ENCODE measurements at regions not wholly inside any gene's neighbourhood (a gene's known extent, or its start where the extent isn't known, plus 50 kb on each side); places are given as distances from the start of the nearest gene placed in this dataset.

DNA sequence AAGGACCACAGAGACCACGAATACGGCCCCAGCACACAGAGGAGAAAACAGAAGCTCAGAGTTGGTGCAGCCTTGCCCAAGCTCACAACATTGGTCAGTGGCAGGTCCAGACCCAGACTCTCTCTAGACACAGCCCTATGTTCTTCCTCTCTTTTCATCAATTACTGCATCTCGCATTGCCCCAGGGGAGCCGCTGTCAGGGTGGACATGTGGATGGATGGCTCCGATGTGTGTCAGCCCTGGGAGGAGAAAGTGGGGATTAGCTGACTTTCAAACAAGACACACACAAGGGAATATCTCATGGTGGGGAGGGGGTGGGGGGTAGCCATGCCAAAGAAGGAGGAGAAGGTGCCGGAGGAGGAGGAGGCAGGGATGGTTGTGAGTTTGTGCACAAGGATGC, 556.8 kb downstream of the NPHP4 start:
- Histone ChIP-seq H3K9me2 (ENCODE audit: insufficient read depth, low read length) (no peaks in the 10 kb centered on the region), H3K79me2 (replicated peaks; ENCODE audit: insufficient read depth, low read length) (no peaks in the 10 kb centered on the region), H3K4me2 (ENCODE audit: low read length) (no peak overlapping the region)

DNA sequence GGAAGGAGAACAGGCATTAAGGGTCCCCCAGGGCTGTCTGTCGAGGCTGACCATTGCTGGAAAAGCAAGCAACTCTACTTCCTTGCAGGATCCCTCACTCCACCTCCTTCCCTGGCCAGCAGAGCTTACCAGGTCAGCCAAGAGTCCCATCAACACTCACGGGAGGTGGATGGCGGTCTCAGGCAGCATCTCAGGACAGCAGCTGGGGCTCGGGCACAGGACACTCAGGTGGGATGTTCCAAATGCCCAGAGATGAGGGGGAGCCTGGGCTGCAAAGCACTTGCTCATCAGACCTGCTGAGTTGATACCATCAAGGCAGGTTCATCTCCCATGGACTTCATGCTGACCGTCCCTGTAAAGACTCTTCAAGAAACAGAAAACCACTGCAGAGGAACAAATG, 559.8 kb downstream of the NPHP4 start:
- Histone ChIP-seq H3K9ac (ENCODE audit: low read length) (no peak overlapping the region), H3K4me2 (ENCODE audit: low read length) (no peak overlapping the region), H3K9me3 (ENCODE audit: low read length) (no peaks in the 10 kb centered on the region), H3F3A (ENCODE audit: insufficient read depth, low read length, poor library complexity, severe bottlenecking) (no peaks in the 10 kb centered on the region), H3K9me2 (ENCODE audit: insufficient read depth, low read length) (no peaks in the 10 kb centered on the region), H3K79me2 (replicated peaks; ENCODE audit: insufficient read depth, low read length) (no peaks in the 10 kb centered on the region), H3K4me3 (ENCODE audit: low read length) (no peak overlapping the region), H2AFZ (ENCODE audit: low read depth, low read length) (no peak overlapping the region), H3K27me3 (ENCODE audit: insufficient read depth, low read depth, low read length) (no peaks in the 10 kb centered on the region), H4K20me1 (ENCODE audit: insufficient read depth) (no peaks in the 10 kb centered on the region), H3K36me3 (ENCODE audit: insufficient read depth, low read length) (no peaks in the 10 kb centered on the region), H3K27ac (ENCODE audit: low read length) (no peak overlapping the region)
- TF ChIP-seq TAF1 (IDR thresholded peaks at IDR 0.05; ENCODE audit: low read depth): no peak
- TF ChIP-seq MXI1 (conservative IDR thresholded peaks at IDR 0.05; ENCODE audit: poor library complexity, severe bottlenecking): no peak
- TF ChIP-seq, protein P1, sequence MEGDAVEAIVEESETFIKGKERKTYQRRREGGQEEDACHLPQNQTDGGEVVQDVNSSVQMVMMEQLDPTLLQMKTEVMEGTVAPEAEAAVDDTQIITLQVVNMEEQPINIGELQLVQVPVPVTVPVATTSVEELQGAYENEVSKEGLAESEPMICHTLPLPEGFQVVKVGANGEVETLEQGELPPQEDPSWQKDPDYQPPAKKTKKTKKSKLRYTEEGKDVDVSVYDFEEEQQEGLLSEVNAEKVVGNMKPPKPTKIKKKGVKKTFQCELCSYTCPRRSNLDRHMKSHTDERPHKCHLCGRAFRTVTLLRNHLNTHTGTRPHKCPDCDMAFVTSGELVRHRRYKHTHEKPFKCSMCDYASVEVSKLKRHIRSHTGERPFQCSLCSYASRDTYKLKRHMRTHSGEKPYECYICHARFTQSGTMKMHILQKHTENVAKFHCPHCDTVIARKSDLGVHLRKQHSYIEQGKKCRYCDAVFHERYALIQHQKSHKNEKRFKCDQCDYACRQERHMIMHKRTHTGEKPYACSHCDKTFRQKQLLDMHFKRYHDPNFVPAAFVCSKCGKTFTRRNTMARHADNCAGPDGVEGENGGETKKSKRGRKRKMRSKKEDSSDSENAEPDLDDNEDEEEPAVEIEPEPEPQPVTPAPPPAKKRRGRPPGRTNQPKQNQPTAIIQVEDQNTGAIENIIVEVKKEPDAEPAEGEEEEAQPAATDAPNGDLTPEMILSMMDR (IDR thresholded peaks at IDR 0.05; ENCODE audit: poor library complexity, severe bottlenecking): no peak
- no peak for TF ChIP-seq EZH2 (IDR thresholded peaks at IDR 0.05; ENCODE audit: borderline replicate concordance, insufficient read depth, low read length, poor library complexity, severe bottlenecking)
- no peak for TF ChIP-seq RAD21 (conservative IDR thresholded peaks at IDR 0.05)
- no peak for TF ChIP-seq SMC3 (conservative IDR thresholded peaks at IDR 0.05; ENCODE audit: poor library complexity)
- TF ChIP-seq, protein P2, sequence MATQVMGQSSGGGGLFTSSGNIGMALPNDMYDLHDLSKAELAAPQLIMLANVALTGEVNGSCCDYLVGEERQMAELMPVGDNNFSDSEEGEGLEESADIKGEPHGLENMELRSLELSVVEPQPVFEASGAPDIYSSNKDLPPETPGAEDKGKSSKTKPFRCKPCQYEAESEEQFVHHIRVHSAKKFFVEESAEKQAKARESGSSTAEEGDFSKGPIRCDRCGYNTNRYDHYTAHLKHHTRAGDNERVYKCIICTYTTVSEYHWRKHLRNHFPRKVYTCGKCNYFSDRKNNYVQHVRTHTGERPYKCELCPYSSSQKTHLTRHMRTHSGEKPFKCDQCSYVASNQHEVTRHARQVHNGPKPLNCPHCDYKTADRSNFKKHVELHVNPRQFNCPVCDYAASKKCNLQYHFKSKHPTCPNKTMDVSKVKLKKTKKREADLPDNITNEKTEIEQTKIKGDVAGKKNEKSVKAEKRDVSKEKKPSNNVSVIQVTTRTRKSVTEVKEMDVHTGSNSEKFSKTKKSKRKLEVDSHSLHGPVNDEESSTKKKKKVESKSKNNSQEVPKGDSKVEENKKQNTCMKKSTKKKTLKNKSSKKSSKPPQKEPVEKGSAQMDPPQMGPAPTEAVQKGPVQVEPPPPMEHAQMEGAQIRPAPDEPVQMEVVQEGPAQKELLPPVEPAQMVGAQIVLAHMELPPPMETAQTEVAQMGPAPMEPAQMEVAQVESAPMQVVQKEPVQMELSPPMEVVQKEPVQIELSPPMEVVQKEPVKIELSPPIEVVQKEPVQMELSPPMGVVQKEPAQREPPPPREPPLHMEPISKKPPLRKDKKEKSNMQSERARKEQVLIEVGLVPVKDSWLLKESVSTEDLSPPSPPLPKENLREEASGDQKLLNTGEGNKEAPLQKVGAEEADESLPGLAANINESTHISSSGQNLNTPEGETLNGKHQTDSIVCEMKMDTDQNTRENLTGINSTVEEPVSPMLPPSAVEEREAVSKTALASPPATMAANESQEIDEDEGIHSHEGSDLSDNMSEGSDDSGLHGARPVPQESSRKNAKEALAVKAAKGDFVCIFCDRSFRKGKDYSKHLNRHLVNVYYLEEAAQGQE (IDR thresholded peaks at IDR 0.05; ENCODE audit: borderline replicate concordance): no peak
- no peak for TF ChIP-seq EP300 (conservative IDR thresholded peaks at IDR 0.05; ENCODE audit: poor library complexity, severe bottlenecking)
- TF ChIP-seq POLR2AphosphoS5 (IDR thresholded peaks at IDR 0.05): no peak

More for the DNA sequence above, 556.8 kb downstream of the NPHP4 start:
- Histone ChIP-seq H3K27me3 (ENCODE audit: insufficient read depth, low read depth, low read length) (no peaks in the 10 kb centered on the region), H3K9ac (ENCODE audit: low read length) (no peak overlapping the region), H3K36me3 (ENCODE audit: insufficient read depth, low read length) (no peaks in the 10 kb centered on the region), H3K9me3 (ENCODE audit: low read length) (no peaks in the 10 kb centered on the region), H2AFZ (ENCODE audit: low read depth, low read length) (no peak overlapping the region), H3K27ac (ENCODE audit: low read length) (no peak overlapping the region), H3F3A (ENCODE audit: insufficient read depth, low read length, poor library complexity, severe bottlenecking) (no peaks in the 10 kb centered on the region), H3K4me3 (ENCODE audit: low read length) (no peak overlapping the region), H4K20me1 (ENCODE audit: insufficient read depth) (no peaks in the 10 kb centered on the region)
- TF ChIP-seq, protein P2 (IDR thresholded peaks at IDR 0.05; ENCODE audit: borderline replicate concordance): no peak
- TF ChIP-seq POLR2AphosphoS5 (IDR thresholded peaks at IDR 0.05) (no peak), RAD21 (conservative IDR thresholded peaks at IDR 0.05) (no peak), TAF1 (IDR thresholded peaks at IDR 0.05; ENCODE audit: low read depth) (no peak), EP300 (conservative IDR thresholded peaks at IDR 0.05; ENCODE audit: poor library complexity, severe bottlenecking) (no peak), EZH2 (IDR thresholded peaks at IDR 0.05; ENCODE audit: borderline replicate concordance, insufficient read depth, low read length, poor library complexity, severe bottlenecking) (no peak), MXI1 (conservative IDR thresholded peaks at IDR 0.05; ENCODE audit: poor library complexity, severe bottlenecking) (no peak)
- TF ChIP-seq, protein P1 (IDR thresholded peaks at IDR 0.05; ENCODE audit: poor library complexity, severe bottlenecking): no peak
